NCI-H1092 (cell line): ENCODE measurements at regions not wholly inside any gene's neighbourhood (a gene's known extent, or its start where the extent isn't known, plus 50 kb on each side); places are given as distances from the start of the nearest gene placed in this dataset.
"Not testable (repeated sequence)": the region's sequence is repeated elsewhere in the genome, so short reads cannot be mapped to it uniquely, and the experiment has no call there.

Source experiments
- DNase-seq: peaks from one replicate; lab custom pipeline; 2025; lab: John Stamatoyannopoulos, UW

GRCh38 chr2:147275943-147276342 lies 568.9 kb upstream of the ACVR2A start:
- no peak for DNase-seq

GRCh38 chr2:147273628-147274027 lies 571.2 kb upstream of the ACVR2A start:
- DNase-seq: no peak

GRCh38 chr2:147273106-147273505 lies 571.7 kb upstream of the ACVR2A start:
- no peak for DNase-seq

GRCh38 chr2:147269581-147269980 lies 575.2 kb upstream of the ACVR2A start:
- DNase-seq: not testable (repeated sequence)

- DNase-seq: no peak
These were observed 584.6 kb upstream of the ACVR2A start for GRCh38 chr2:147260241-147260640.

- DNase-seq: no peak
These were observed 589.0 kb upstream of the ACVR2A start for GRCh38 chr2:147255812-147256211.

GRCh38 chr2:147250652-147251356 lies 594.0 kb upstream of the ACVR2A start:
- no peak for DNase-seq

GRCh38 chr2:147247749-147248148 lies 597.1 kb upstream of the ACVR2A start:
- no peak for DNase-seq

- DNase-seq: no peak
These were observed 602.4 kb upstream of the ACVR2A start for GRCh38 chr2:147242445-147242844.

- no peak for DNase-seq
These were observed 608.2 kb upstream of the ACVR2A start for GRCh38 chr2:147236601-147237000.

- DNase-seq: no peak
These were observed 612.6 kb upstream of the ACVR2A start for GRCh38 chr2:147232225-147232669.

GRCh38 chr2:147231607-147232006 lies 613.2 kb upstream of the ACVR2A start:
- DNase-seq: no peak

- DNase-seq: no peak
These were observed 613.7 kb upstream of the ACVR2A start for GRCh38 chr2:147231081-147231480.

GRCh38 chr2:147227313-147227712 lies 617.5 kb upstream of the ACVR2A start:
- DNase-seq: no peak

GRCh38 chr2:147224070-147224469 lies 620.8 kb upstream of the ACVR2A start:
- no peak for DNase-seq

GRCh38 chr2:147223553-147224060 lies 621.2 kb upstream of the ACVR2A start:
- no peak for DNase-seq

GRCh38 chr2:147223119-147223518 lies 621.7 kb upstream of the ACVR2A start:
- DNase-seq: no peak

GRCh38 chr2:147222506-147222905 lies 622.3 kb upstream of the ACVR2A start:
- no peak for DNase-seq

- DNase-seq: no peak
These were observed 629.9 kb upstream of the ACVR2A start for GRCh38 chr2:147214914-147215313.

- no peak for DNase-seq
These were observed 633.3 kb upstream of the ACVR2A start for GRCh38 chr2:147211484-147211883.

- DNase-seq: no peak
These were observed 640.7 kb upstream of the ACVR2A start for GRCh38 chr2:147204102-147204501.

GRCh38 chr2:147198651-147199171 lies 646.1 kb upstream of the ACVR2A start:
- no peak for DNase-seq

- peak; percentile 45 for DNase-seq
These were observed 646.9 kb upstream of the ACVR2A start for GRCh38 chr2:147197754-147198483.
